Neural cell (in vitro differentiated cells): ENCODE measurements at regions not wholly inside any gene's neighbourhood (a gene's known extent, or its start where the extent isn't known, plus 50 kb on each side); places are given as distances from the start of the nearest gene placed in this dataset.

Source experiments
- EP300 ChIP-seq: fragments of 450-650 bp; conservative IDR thresholded peaks from 2 replicates; pipeline ENCODE4 v1.6.1; 2014; ENCODE audit warnings: antibody characterized with exemption, mild to moderate bottlenecking, moderate library complexity; ENCODE audit not compliant: poor library complexity, severe bottlenecking
- EZH2 ChIP-seq: fragments of 200-600, 300-800 bp; shearing (Covaris generic), sonication (generic); IDR thresholded peaks from 2 replicates; pipeline ENCODE4 v1.6.1; 2014; ENCODE audit warnings: antibody characterized with exemption, low read length, borderline replicate concordance, mild to moderate bottlenecking; ENCODE audit not compliant: insufficient read depth, poor library complexity, severe bottlenecking
- MXI1 ChIP-seq: fragments of 450-650 bp; conservative IDR thresholded peaks from 2 replicates; pipeline ENCODE4 v1.6.1; 2014; ENCODE audit warnings: antibody characterized with exemption, mild to moderate bottlenecking; ENCODE audit not compliant: poor library complexity, severe bottlenecking
- POLR2AphosphoS5 ChIP-seq: IDR thresholded peaks from 2 replicates; pipeline ENCODE4 v1.6.1; 2012
- RAD21 ChIP-seq: fragments of 450-650 bp; conservative IDR thresholded peaks from 2 replicates; pipeline ENCODE4 v1.6.1; 2014; ENCODE audit warnings: antibody characterized with exemption, mild to moderate bottlenecking, moderate library complexity
- TAF1 ChIP-seq: IDR thresholded peaks from 2 replicates; pipeline ENCODE4 v1.6.1; 2012; ENCODE audit warnings: low read depth
- TF ChIP-seq, protein P1 (sequence below): fragments of 450-650 bp; IDR thresholded peaks from 2 replicates; pipeline ENCODE4 v1.5.1; 2014; ENCODE audit warnings: antibody characterized with exemption, mild to moderate bottlenecking, moderate library complexity; ENCODE audit not compliant: poor library complexity, severe bottlenecking
- TF ChIP-seq, protein P2 (sequence below): IDR thresholded peaks from 2 replicates; pipeline ENCODE4 v1.6.1; 2012; ENCODE audit warnings: borderline replicate concordance

GRCh38 chr17:13085578-13085977 lies 67.8 kb upstream of the ELAC2 start:
- TF ChIP-seq RAD21 (no peak), EZH2 (no peak), POLR2AphosphoS5 (no peak), TAF1 (no peak), MXI1 (no peak), EP300 (no peak)
- TF ChIP-seq, protein P1, sequence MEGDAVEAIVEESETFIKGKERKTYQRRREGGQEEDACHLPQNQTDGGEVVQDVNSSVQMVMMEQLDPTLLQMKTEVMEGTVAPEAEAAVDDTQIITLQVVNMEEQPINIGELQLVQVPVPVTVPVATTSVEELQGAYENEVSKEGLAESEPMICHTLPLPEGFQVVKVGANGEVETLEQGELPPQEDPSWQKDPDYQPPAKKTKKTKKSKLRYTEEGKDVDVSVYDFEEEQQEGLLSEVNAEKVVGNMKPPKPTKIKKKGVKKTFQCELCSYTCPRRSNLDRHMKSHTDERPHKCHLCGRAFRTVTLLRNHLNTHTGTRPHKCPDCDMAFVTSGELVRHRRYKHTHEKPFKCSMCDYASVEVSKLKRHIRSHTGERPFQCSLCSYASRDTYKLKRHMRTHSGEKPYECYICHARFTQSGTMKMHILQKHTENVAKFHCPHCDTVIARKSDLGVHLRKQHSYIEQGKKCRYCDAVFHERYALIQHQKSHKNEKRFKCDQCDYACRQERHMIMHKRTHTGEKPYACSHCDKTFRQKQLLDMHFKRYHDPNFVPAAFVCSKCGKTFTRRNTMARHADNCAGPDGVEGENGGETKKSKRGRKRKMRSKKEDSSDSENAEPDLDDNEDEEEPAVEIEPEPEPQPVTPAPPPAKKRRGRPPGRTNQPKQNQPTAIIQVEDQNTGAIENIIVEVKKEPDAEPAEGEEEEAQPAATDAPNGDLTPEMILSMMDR = no peak
- TF ChIP-seq, protein P2, sequence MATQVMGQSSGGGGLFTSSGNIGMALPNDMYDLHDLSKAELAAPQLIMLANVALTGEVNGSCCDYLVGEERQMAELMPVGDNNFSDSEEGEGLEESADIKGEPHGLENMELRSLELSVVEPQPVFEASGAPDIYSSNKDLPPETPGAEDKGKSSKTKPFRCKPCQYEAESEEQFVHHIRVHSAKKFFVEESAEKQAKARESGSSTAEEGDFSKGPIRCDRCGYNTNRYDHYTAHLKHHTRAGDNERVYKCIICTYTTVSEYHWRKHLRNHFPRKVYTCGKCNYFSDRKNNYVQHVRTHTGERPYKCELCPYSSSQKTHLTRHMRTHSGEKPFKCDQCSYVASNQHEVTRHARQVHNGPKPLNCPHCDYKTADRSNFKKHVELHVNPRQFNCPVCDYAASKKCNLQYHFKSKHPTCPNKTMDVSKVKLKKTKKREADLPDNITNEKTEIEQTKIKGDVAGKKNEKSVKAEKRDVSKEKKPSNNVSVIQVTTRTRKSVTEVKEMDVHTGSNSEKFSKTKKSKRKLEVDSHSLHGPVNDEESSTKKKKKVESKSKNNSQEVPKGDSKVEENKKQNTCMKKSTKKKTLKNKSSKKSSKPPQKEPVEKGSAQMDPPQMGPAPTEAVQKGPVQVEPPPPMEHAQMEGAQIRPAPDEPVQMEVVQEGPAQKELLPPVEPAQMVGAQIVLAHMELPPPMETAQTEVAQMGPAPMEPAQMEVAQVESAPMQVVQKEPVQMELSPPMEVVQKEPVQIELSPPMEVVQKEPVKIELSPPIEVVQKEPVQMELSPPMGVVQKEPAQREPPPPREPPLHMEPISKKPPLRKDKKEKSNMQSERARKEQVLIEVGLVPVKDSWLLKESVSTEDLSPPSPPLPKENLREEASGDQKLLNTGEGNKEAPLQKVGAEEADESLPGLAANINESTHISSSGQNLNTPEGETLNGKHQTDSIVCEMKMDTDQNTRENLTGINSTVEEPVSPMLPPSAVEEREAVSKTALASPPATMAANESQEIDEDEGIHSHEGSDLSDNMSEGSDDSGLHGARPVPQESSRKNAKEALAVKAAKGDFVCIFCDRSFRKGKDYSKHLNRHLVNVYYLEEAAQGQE = no peak
